H1 (cell line): ENCODE measurements at regions not wholly inside any gene's neighbourhood (a gene's known extent, or its start where the extent isn't known, plus 50 kb on each side); places are given as distances from the start of the nearest gene placed in this dataset.
"Not testable (repeated sequence)": the region's sequence is repeated elsewhere in the genome, so short reads cannot be mapped to it uniquely, and the experiment has no call there.

Experiments used
- CTCF ChIA-PET: fragments of 300-600 bp; sonication (Branson Sonifier 250); formaldehyde crosslinking; loops from one replicate; lab custom pipeline; 2021; ENCODE audit not compliant: partially characterized antibody; lab: Charles Lee
- POLR2A ChIA-PET: fragments of 300-600 bp; sonication (Branson Sonifier 250); formaldehyde crosslinking; loops from one replicate; lab custom pipeline; 2021; ENCODE audit warnings: inconsistent platforms; ENCODE audit not compliant: partially characterized antibody; lab: Charles Lee
- DNase-seq, 2 experiments: peaks; one replicate each; pipeline versions ENCODE4 v3.0.0 to v3.0.0-alpha.2; 2010 to 2022; ENCODE audit warnings: low spot score in 2 of 2, low read depth in 1 of 2, mixed read lengths in 1 of 2
- FAIRE-seq: peaks from 2 replicates; lab custom pipeline; 2011; peaks lifted over from hg19 to GRCh38; lab: Jason Lieb, UNC
- H2AFZ ChIP-seq: 2 replicates; pipeline ENCODE4 v1.8.1; 2012; ENCODE audit warnings: low read length, inconsistent platforms
- H2AK5ac ChIP-seq: 2 replicates; pipeline ENCODE4 v1.6.1; 2013; ENCODE audit warnings: low read depth, low read length
- H2BK120ac ChIP-seq: replicated peaks from 2 replicates; pipeline ENCODE3; 2013; ENCODE audit warnings: low read depth, low read length, inconsistent platforms
- H2BK12ac ChIP-seq: 2 replicates; pipeline ENCODE4 v1.6.1; 2013; ENCODE audit warnings: low read depth, low read length
- H2BK15ac ChIP-seq: 2 replicates; pipeline ENCODE4 v1.6.1; 2013; ENCODE audit warnings: low read length
- H2BK20ac ChIP-seq: 2 replicates; pipeline ENCODE4 v1.6.1; 2013; ENCODE audit warnings: low read length
- H2BK5ac ChIP-seq: 2 replicates; pipeline ENCODE4 v1.6.1; 2013; ENCODE audit warnings: low read depth, low read length
- H3K14ac ChIP-seq: 2 replicates; pipeline ENCODE4 v1.6.1; 2013; ENCODE audit warnings: inconsistent platforms; ENCODE audit not compliant: insufficient read length
- H3K18ac ChIP-seq: 2 replicates; pipeline ENCODE4 v1.6.1; 2013; ENCODE audit warnings: low read length; ENCODE audit errors: extremely low read depth
- H3K23ac ChIP-seq: 2 replicates; pipeline ENCODE4 v1.6.1; 2013; ENCODE audit warnings: inconsistent platforms; ENCODE audit not compliant: insufficient read length
- H3K23me2 ChIP-seq: 2 replicates; pipeline ENCODE4 v1.6.1; 2013; ENCODE audit warnings: low read depth, low read length
- H3K27ac ChIP-seq: 2 replicates; pipeline ENCODE4 v1.6.1; 2011; ENCODE audit warnings: low read depth, low read length, inconsistent platforms
- H3K27me3 ChIP-seq, 4 experiments: replicated peaks in 1 of 4; 1 replicate in 1 of 4; 2 replicates in 3 of 4; pipeline versions ENCODE4 v1.6.1 to v1.8.1; 2011 to 2013; ENCODE audit warnings: low read length in 3 of 4, mild to moderate bottlenecking in 3 of 4, inconsistent platforms in 2 of 4, mixed read lengths in 2 of 4, moderate library complexity in 1 of 4; ENCODE audit not compliant: control insufficient read depth in 3 of 4, insufficient read depth in 3 of 4; ENCODE audit errors: extremely low read depth in 1 of 4
- H3K36me3 ChIP-seq, 4 experiments: 2 replicates each; pipeline versions ENCODE4 v1.6.1 to v1.8.1; 2011 to 2013; ENCODE audit warnings: mild to moderate bottlenecking in 4 of 4, low read length in 3 of 4, moderate library complexity in 2 of 4, control low read depth in 1 of 4, inconsistent platforms in 1 of 4; ENCODE audit not compliant: insufficient read depth in 4 of 4, control insufficient read depth in 2 of 4
- H3K4ac ChIP-seq: replicated peaks from 2 replicates; pipeline ENCODE3; 2013; ENCODE audit warnings: low read length, low read depth, mixed read lengths, inconsistent platforms; ENCODE audit not compliant: insufficient read length
- H3K4me1 ChIP-seq, 4 experiments: replicated peaks in 1 of 4; 1 replicate in 1 of 4; 2 replicates in 3 of 4; pipeline versions ENCODE4 v1.6.1 to v1.8.1; 2011 to 2013; ENCODE audit warnings: low read length in 3 of 4, inconsistent platforms in 2 of 4, mixed read lengths in 1 of 4; ENCODE audit not compliant: insufficient read depth in 4 of 4, control insufficient read depth in 3 of 4
- H3K4me2 ChIP-seq, 2 experiments: 2 replicates each; pipeline versions ENCODE4 v1.6.1 to v1.8.1; 2011 to 2013; ENCODE audit warnings: low read depth in 2 of 2, low read length in 2 of 2, control low read depth in 1 of 2, inconsistent platforms in 1 of 2, mild to moderate bottlenecking in 1 of 2; ENCODE audit not compliant: insufficient read depth in 1 of 2
- H3K4me3 ChIP-seq, 4 experiments: fragments of 200-600, 300-600 bp in 1 of 4; sonication (generic), shearing (Covaris generic), sonication (Bioruptor Twin) in 1 of 4; 2 replicates each; pipeline versions ENCODE4 v1.5.1 to v1.8.1; 2011 to 2016; ENCODE audit warnings: low read length in 4 of 4, low read depth in 3 of 4, control low read depth in 2 of 4, inconsistent platforms in 2 of 4, mild to moderate bottlenecking in 2 of 4, mixed read lengths in 1 of 4, moderate library complexity in 1 of 4; ENCODE audit not compliant: insufficient read depth in 2 of 4; ENCODE audit errors: extremely low read depth in 1 of 4
- H3K56ac ChIP-seq: replicated peaks from 2 replicates; pipeline ENCODE3; 2013; ENCODE audit warnings: low read depth, mild to moderate bottlenecking, mixed read lengths, low read length, inconsistent platforms; ENCODE audit not compliant: insufficient read length
- H3K79me1 ChIP-seq: 2 replicates; pipeline ENCODE4 v1.6.1; 2013; ENCODE audit warnings: low read depth, low read length, control low read depth
- H3K79me2 ChIP-seq, 2 experiments: 2 replicates each; pipeline versions ENCODE4 v1.6.1 to v1.8.1; 2012 to 2013; ENCODE audit warnings: low read length in 2 of 2, mild to moderate bottlenecking in 2 of 2, inconsistent platforms in 1 of 2; ENCODE audit not compliant: insufficient read depth in 2 of 2, control insufficient read depth in 1 of 2
- H3K9ac ChIP-seq, 4 experiments: replicated peaks in 1 of 4; 1 replicate in 1 of 4; 2 replicates in 3 of 4; pipeline versions ENCODE4 v1.6.1 to v1.8.1; 2011 to 2013; ENCODE audit warnings: low read depth in 3 of 4, low read length in 3 of 4, control low read depth in 2 of 4, mild to moderate bottlenecking in 2 of 4, moderate library complexity in 2 of 4, inconsistent platforms in 1 of 4; ENCODE audit errors: extremely low read depth in 1 of 4
- H3K9me3 ChIP-seq, 2 experiments: 2 replicates each; pipeline versions ENCODE4 v1.6.1 to v1.8.1; 2012 to 2013; ENCODE audit warnings: mild to moderate bottlenecking in 2 of 2, moderate library complexity in 2 of 2, control low read depth in 1 of 2, inconsistent platforms in 1 of 2, low read depth in 1 of 2, low read length in 1 of 2, mixed read lengths in 1 of 2; ENCODE audit not compliant: insufficient read depth in 2 of 2
- H4K20me1 ChIP-seq, 2 experiments: replicated peaks in 1 of 2; 2 replicates each; pipeline versions ENCODE3 to v1.8.1; 2011 to 2013; ENCODE audit warnings: inconsistent platforms in 2 of 2, low read length in 2 of 2, mild to moderate bottlenecking in 1 of 2; ENCODE audit not compliant: insufficient read depth in 2 of 2, control insufficient read depth in 1 of 2
- H4K5ac ChIP-seq: 2 replicates; pipeline ENCODE4 v1.6.1; 2013; ENCODE audit warnings: low read length, low read depth, mixed read lengths, inconsistent platforms; ENCODE audit not compliant: insufficient read length
- H4K8ac ChIP-seq: 2 replicates; pipeline ENCODE4 v1.8.0; 2013; ENCODE audit warnings: mild to moderate bottlenecking, moderate library complexity, low read length, inconsistent platforms; ENCODE audit not compliant: insufficient read depth; ENCODE audit errors: extremely low read depth
- H4K91ac ChIP-seq: replicated peaks from 2 replicates; pipeline ENCODE3; 2013; ENCODE audit warnings: low read length, mixed read lengths, inconsistent platforms; ENCODE audit not compliant: insufficient read length
- WGBS, 2 experiments: shearing (Covaris generic) in 1 of 2; methylation state at CpG; one replicate each; pipeline versions ENCODE4 v1.1.6 to v1.1.7; 2013 to 2015; ENCODE audit warnings: low lambda C conversion rate in 2 of 2, mixed read lengths in 2 of 2, inconsistent platforms in 1 of 2, low coverage in 1 of 2, missing lambda C conversion rate in 1 of 2; ENCODE audit not compliant: insufficient replicate concordance in 2 of 2, insufficient coverage in 1 of 2, insufficient read length in 1 of 2; ENCODE audit errors: extremely low coverage in 1 of 2, missing lambda C conversion rate in 1 of 2; 5-methylcytosine and 5-hydroxymethylcytosine counted together

- H4K20me1 ChIP-seq, H3K27ac ChIP-seq, H2BK15ac ChIP-seq, H4K91ac ChIP-seq, H3K18ac ChIP-seq, H3K23ac ChIP-seq, H4K5ac ChIP-seq, H3K27me3 ChIP-seq, H3K36me3 ChIP-seq, H3K4me3 ChIP-seq, H3K9me3 ChIP-seq, FAIRE-seq, H3K4ac ChIP-seq, POLR2A ChIA-PET, H3K9ac ChIP-seq, H2AK5ac ChIP-seq, H2BK120ac ChIP-seq, H3K56ac ChIP-seq, H3K79me1 ChIP-seq, H3K4me2 ChIP-seq, H3K79me2 ChIP-seq, H2BK5ac ChIP-seq, H4K8ac ChIP-seq, H2BK20ac ChIP-seq, H3K23me2 ChIP-seq, H2AFZ ChIP-seq, H2BK12ac ChIP-seq, H3K4me1 ChIP-seq, H3K14ac ChIP-seq, DNase-seq: not testable (repeated sequence)
- 84% methylated on average over 4 of the region's 4 CpGs; no CpG with 5 or more reads in 1 of the 2 experiments for WGBS, 2 experiments
- CTCF ChIA-PET, result interaction anchor here (0.9 to 9.8 kb wide), 4 partner anchors 27 to 275 kb away, joined by 3 to 58 read pairs (median 5); no protein-coding TSS in a partner anchor
Measured at GRCh38 chr2:47279525-47279924, 89.6 kb upstream of the EPCAM start.
